ENCODE measurements at regions not wholly inside any gene's neighbourhood (a gene's known extent, or its start where the extent isn't known, plus 50 kb on each side); places are given as distances from the start of the nearest gene placed in this dataset.

DNA sequence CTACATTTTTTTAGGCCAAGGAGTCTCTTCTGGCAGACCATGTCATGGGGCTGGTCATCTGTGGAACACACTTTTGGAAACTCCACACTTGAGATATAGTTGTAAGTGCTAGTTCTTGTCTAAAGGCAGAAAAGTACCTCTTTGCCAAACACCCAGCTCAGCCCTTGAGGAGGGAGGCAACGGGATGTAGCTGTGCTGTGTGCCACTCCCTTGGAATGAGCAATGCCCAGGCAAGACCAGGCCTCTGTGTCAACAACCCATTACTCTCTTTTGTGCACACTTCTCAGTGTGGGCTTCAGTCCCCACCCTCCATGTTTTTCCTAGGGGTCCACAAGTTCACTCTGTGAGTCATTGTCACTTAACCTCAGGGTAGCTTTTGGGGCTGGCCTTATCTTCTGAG lies 528.3 kb upstream of the CFAP20DC start:
- no peaks in the 10 kb centered on the region for H3K36me3 ChIP-seq
- H3K9me3 ChIP-seq (ENCODE audit: low read depth), result no peaks in the 10 kb centered on the region
- H3K27me3 ChIP-seq, result no peaks in the 10 kb centered on the region
- TF ChIP-seq CTCF (IDR thresholded peaks at IDR 0.05; ENCODE audit: low read depth, low read length), result no peak
- H3K27ac ChIP-seq, result no peak overlapping the region
- peaks cover 13% of the 10 kb centered on the region for H3K4me1 ChIP-seq (ENCODE audit: low read depth)
- H3K4me3 ChIP-seq, result no peak overlapping the region
- no peak for DNase-seq (ENCODE audit: low read depth in 1 of 2, low spot score in 1 of 2)

DNA sequence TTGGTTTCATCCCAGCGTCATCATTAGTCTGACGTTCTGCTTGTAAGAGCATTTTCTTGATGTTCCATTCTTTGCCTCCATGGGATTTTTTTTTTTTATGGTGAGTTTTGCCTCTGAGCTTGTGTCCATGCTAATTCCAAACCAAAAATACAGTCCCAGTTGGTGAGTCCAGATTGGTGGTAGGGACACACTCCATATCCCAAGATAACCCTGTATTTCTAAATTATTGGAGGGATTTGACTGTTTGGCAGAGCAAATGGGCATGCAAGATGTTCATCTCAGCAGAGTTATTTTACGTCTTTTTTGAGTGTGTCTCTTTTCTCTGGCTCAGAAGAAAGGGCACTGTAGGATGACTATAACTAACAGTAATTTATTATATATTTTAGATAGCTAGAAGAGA lies 526.8 kb upstream of the CFAP20DC start:
- Histone ChIP-seq H3K4me1 (ENCODE audit: low read depth) (peaks cover 13% of the 10 kb centered on the region), H3K36me3 (no peaks in the 10 kb centered on the region), H3K9me3 (ENCODE audit: low read depth) (no peaks in the 10 kb centered on the region), H3K4me3 (no peak overlapping the region), H3K27ac (no peak overlapping the region), H3K27me3 (no peaks in the 10 kb centered on the region)
- no peak for DNase-seq (ENCODE audit: low read depth in 1 of 2, low spot score in 1 of 2)
- TF ChIP-seq CTCF (IDR thresholded peaks at IDR 0.05; ENCODE audit: low read depth, low read length), result no peak

GRCh38 chr3:59575113-59576001 lies 525.5 kb upstream of the CFAP20DC start:
- Histone ChIP-seq H3K4me3 (no peak overlapping the region), H3K4me1 (ENCODE audit: low read depth) (peaks cover 18% of the 10 kb centered on the region), H3K27me3 (no peaks in the 10 kb centered on the region), H3K27ac (no peak overlapping the region), H3K36me3 (no peaks in the 10 kb centered on the region), H3K9me3 (ENCODE audit: low read depth) (no peaks in the 10 kb centered on the region)
- peak; percentile 94 for TF ChIP-seq CTCF (IDR thresholded peaks at IDR 0.05; ENCODE audit: low read depth, low read length)
- peak; percentile 78 to 88 for DNase-seq (ENCODE audit: low read depth in 1 of 2, low spot score in 1 of 2)

GRCh38 chr3:59573911-59574310 lies 524.1 kb upstream of the CFAP20DC start:
- no peak for TF ChIP-seq CTCF (IDR thresholded peaks at IDR 0.05; ENCODE audit: low read depth, low read length)
- Histone ChIP-seq H3K27me3 (no peaks in the 10 kb centered on the region), H3K4me3 (no peak overlapping the region), H3K4me1 (ENCODE audit: low read depth) (peaks cover 18% of the 10 kb centered on the region), H3K27ac (no peak overlapping the region), H3K9me3 (ENCODE audit: low read depth) (no peaks in the 10 kb centered on the region), H3K36me3 (no peaks in the 10 kb centered on the region)
- peak in 1 of 2 donors; percentile 86 for DNase-seq (ENCODE audit: low read depth in 1 of 2, low spot score in 1 of 2)

DNA sequence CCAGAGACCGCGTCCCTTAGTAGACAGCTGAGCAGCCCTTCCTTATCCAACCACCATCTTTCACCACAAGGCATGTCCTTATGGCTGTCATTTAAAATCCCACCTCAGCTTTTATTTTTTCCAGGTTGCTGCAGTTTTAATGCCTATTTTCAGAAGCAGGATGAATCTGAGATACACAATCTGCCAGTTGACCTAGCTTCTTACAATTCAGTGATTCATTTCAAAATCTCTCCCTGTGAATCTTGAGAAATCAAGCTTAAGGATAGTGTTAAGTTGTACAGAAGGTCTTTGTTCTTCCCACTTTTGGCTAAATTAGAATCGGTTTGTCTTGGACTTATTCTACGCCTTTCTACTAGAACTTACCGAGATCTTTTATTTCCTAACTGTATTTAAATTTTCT lies 522.3 kb upstream of the CFAP20DC start:
- Histone ChIP-seq H3K4me1 (ENCODE audit: low read depth) (peaks cover 9% of the 10 kb centered on the region), H3K4me3 (no peak overlapping the region), H3K9me3 (ENCODE audit: low read depth) (no peaks in the 10 kb centered on the region), H3K36me3 (no peaks in the 10 kb centered on the region), H3K27ac (no peak overlapping the region), H3K27me3 (no peaks in the 10 kb centered on the region)
- DNase-seq (ENCODE audit: low read depth in 1 of 2, low spot score in 1 of 2), result peak in 1 of 2 donors; percentile 21
- TF ChIP-seq CTCF (IDR thresholded peaks at IDR 0.05; ENCODE audit: low read depth, low read length), result no peak

Measured in cardiac muscle cell (in vitro differentiated cells and primary cell).